Suprapubic skin (tissue), 4 donors: ENCODE measurements at regions not wholly inside any gene's neighbourhood (a gene's known extent, or its start where the extent isn't known, plus 50 kb on each side); places are given as distances from the start of the nearest gene placed in this dataset.

ENCODE experiments used
- DNase-seq, 2 donors: peaks; one replicate each; pipeline ENCODE4 v3.0.0-alpha.2; 2019; ENCODE audit warnings: low spot score in 2 of 2
- H3K27ac ChIP-seq: fragments of 200-600 bp; sonication (generic); one replicate; pipeline ENCODE4 v1.5.1; 2019
- H3K27me3 ChIP-seq: fragments of 200-600 bp; sonication (generic); one replicate; pipeline ENCODE4 v1.5.1; 2019
- H3K36me3 ChIP-seq: fragments of 200-600 bp; sonication (generic); one replicate; pipeline ENCODE4 v1.5.1; 2019
- H3K4me1 ChIP-seq: fragments of 200-600 bp; sonication (generic); one replicate; pipeline ENCODE4 v1.5.1; 2019
- H3K4me3 ChIP-seq: fragments of 200-600 bp; sonication (generic); one replicate; pipeline ENCODE4 v1.5.1; 2019; ENCODE audit warnings: mild to moderate bottlenecking
- H3K9me3 ChIP-seq: fragments of 200-600 bp; sonication (generic); one replicate; pipeline ENCODE4 v1.5.1; 2019
- EP300 ChIP-seq: sonication (generic); formaldehyde crosslinking; IDR thresholded peaks from one replicate; pipeline ENCODE4 v1.6.1; 2017; ENCODE audit warnings: antibody characterized with exemption
- POLR2A ChIP-seq, 2 donors: fragments of 450-650 bp; IDR thresholded peaks; one replicate each; pipeline ENCODE4 v1.6.1; 2017; ENCODE audit warnings: antibody characterized with exemption in 2 of 2, mild to moderate bottlenecking in 2 of 2, moderate library complexity in 2 of 2
- POLR2AphosphoS5 ChIP-seq, 3 donors: sonication (generic); formaldehyde crosslinking; IDR thresholded peaks; one replicate each; pipeline ENCODE4 v1.6.1; 2017; ENCODE audit warnings: antibody characterized with exemption in 3 of 3
- WGBS: methylation state at CpG from one replicate; pipeline ENCODE4 v1.1.5; 2018; 5-methylcytosine and 5-hydroxymethylcytosine counted together
- TF ChIP-seq, protein P1 (sequence below), 2 donors: fragments of 200-600 bp in 1 of 2; fragments of 450-650 bp in 1 of 2; sonication (generic) in 1 of 2; IDR thresholded peaks; one replicate each; pipeline ENCODE4 v1.5.1; 2016 to 2019; ENCODE audit warnings: antibody characterized with exemption in 2 of 2, mild to moderate bottlenecking in 1 of 2, moderate library complexity in 1 of 2

DNA sequence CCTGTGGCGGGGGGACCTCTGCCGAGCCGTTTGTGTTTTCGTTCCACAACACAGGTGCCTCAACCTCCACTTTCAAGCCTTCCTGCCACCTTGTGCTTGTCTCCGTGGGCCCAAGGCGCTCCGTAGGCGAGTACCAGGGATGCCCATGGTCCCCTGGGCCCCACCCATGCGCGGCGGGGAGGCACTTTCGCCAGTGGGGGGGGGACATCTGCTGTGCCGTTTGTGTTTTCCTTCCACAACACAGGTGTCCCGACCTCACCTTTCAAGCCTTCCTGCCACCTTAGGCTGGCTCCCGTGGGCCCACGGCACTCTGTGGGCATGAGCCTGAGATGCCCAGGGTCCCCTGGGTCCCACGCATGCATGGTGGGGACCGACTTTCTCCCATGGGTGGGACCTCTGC is 335.9 kb downstream of the ALG10 start:
- peaks cover 23% of the 10 kb centered on the region for H3K9me3 ChIP-seq
- DNase-seq, result no peak
- H3K27me3 ChIP-seq, result no peaks in the 10 kb centered on the region
- TF ChIP-seq POLR2A (IDR thresholded peaks at IDR 0.05), result no peak
- no peak for TF ChIP-seq EP300
- TF ChIP-seq, protein P1, sequence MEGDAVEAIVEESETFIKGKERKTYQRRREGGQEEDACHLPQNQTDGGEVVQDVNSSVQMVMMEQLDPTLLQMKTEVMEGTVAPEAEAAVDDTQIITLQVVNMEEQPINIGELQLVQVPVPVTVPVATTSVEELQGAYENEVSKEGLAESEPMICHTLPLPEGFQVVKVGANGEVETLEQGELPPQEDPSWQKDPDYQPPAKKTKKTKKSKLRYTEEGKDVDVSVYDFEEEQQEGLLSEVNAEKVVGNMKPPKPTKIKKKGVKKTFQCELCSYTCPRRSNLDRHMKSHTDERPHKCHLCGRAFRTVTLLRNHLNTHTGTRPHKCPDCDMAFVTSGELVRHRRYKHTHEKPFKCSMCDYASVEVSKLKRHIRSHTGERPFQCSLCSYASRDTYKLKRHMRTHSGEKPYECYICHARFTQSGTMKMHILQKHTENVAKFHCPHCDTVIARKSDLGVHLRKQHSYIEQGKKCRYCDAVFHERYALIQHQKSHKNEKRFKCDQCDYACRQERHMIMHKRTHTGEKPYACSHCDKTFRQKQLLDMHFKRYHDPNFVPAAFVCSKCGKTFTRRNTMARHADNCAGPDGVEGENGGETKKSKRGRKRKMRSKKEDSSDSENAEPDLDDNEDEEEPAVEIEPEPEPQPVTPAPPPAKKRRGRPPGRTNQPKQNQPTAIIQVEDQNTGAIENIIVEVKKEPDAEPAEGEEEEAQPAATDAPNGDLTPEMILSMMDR (IDR thresholded peaks at IDR 0.05), result no peak
- no peak for TF ChIP-seq POLR2AphosphoS5 (IDR thresholded peaks at IDR 0.05)
- H3K27ac ChIP-seq, result no peak overlapping the region
- 66% methylated on average over 15 of the region's 18 CpGs for WGBS
- H3K36me3 ChIP-seq, result no peaks in the 10 kb centered on the region
- H3K4me3 ChIP-seq, result no peak overlapping the region
- H3K4me1 ChIP-seq, result no peaks in the 10 kb centered on the region

DNA sequence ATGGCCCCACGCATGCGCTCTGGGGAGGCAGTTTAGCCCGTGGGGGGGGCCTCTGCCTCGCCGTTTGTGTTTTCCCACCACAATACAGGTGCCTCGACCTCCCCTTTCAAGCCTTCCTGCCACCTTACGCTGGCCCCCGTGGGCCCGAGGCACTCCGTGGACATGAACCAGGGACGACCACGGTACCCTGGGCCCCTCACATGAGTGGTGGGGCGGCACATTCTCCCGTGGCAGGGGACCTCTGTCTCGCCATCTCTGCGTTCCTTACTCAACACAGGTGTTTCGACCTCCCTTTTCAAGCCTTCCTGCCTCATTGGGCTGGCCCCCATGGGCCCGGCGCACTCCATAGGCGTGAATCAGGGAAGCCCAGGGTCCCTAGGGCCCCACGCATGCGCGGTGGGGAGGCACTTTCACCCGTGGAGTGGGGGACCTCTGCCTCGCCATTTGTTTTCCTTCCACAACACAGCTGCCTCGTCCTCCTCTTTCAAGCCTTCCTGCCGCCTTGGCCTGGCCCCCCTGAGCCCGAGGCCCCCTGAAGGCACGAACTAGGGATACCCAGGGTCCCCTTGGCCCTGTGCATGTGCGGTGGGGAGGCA is 339.5 kb downstream of the ALG10 start:
- Histone ChIP-seq H3K9me3 (peaks cover 40% of the 10 kb centered on the region), H3K4me1 (no peaks in the 10 kb centered on the region), H3K36me3 (no peaks in the 10 kb centered on the region), H3K27me3 (no peaks in the 10 kb centered on the region), H3K4me3 (no peak overlapping the region), H3K27ac (no peak overlapping the region)
- no peak for TF ChIP-seq POLR2A (IDR thresholded peaks at IDR 0.05)
- TF ChIP-seq POLR2AphosphoS5 (IDR thresholded peaks at IDR 0.05), result no peak
- TF ChIP-seq, protein P1 (IDR thresholded peaks at IDR 0.05), result no peak
- no peak for TF ChIP-seq EP300
- DNase-seq, result no peak
- WGBS, result 61% methylated on average over 30 of the region's 30 CpGs

- TF ChIP-seq POLR2AphosphoS5 (IDR thresholded peaks at IDR 0.05), result no peak
- no peak for TF ChIP-seq POLR2A (IDR thresholded peaks at IDR 0.05)
- TF ChIP-seq, protein P1 (IDR thresholded peaks at IDR 0.05), result no peak
- TF ChIP-seq EP300, result no peak
- H3K27me3 ChIP-seq, result no peaks in the 10 kb centered on the region
- peaks cover 33% of the 10 kb centered on the region for H3K9me3 ChIP-seq
- 69% methylated on average over 39 of the region's 39 CpGs for WGBS
- no peak overlapping the region for H3K27ac ChIP-seq
- DNase-seq, result no peak
- H3K4me1 ChIP-seq, result no peaks in the 10 kb centered on the region
- no peaks in the 10 kb centered on the region for H3K36me3 ChIP-seq
- H3K4me3 ChIP-seq, result no peak overlapping the region
These were observed 340.9 kb downstream of the ALG10 start for GRCh38 chr12:34363050-34363673.

GRCh38 chr12:34368079-34368478 is 345.8 kb downstream of the ALG10 start:
- Histone ChIP-seq H3K4me1 (no peaks in the 10 kb centered on the region), H3K4me3 (no peak overlapping the region), H3K27ac (no peak overlapping the region), H3K36me3 (no peaks in the 10 kb centered on the region), H3K9me3 (peaks cover 67% of the 10 kb centered on the region), H3K27me3 (no peaks in the 10 kb centered on the region)
- 64% methylated on average over 15 of the region's 15 CpGs for WGBS
- DNase-seq, result no peak
- TF ChIP-seq EP300, result no peak
- TF ChIP-seq POLR2A (IDR thresholded peaks at IDR 0.05), result no peak
- no peak for TF ChIP-seq POLR2AphosphoS5 (IDR thresholded peaks at IDR 0.05)
- TF ChIP-seq, protein P1 (IDR thresholded peaks at IDR 0.05), result no peak

GRCh38 chr12:34371050-34371449 is 348.8 kb downstream of the ALG10 start:
- no peaks in the 10 kb centered on the region for H3K27me3 ChIP-seq
- DNase-seq, result no peak
- H3K4me3 ChIP-seq, result no peak overlapping the region
- 71% methylated on average over 17 of the region's 17 CpGs for WGBS
- no peaks in the 10 kb centered on the region for H3K4me1 ChIP-seq
- H3K27ac ChIP-seq, result no peak overlapping the region
- H3K36me3 ChIP-seq, result no peaks in the 10 kb centered on the region
- no peak for TF ChIP-seq POLR2AphosphoS5 (IDR thresholded peaks at IDR 0.05)
- TF ChIP-seq, protein P1 (IDR thresholded peaks at IDR 0.05), result no peak
- TF ChIP-seq POLR2A (IDR thresholded peaks at IDR 0.05), result no peak
- peaks cover 69% of the 10 kb centered on the region for H3K9me3 ChIP-seq
